DND-41 (cell line): ENCODE measurements at regions not wholly inside any gene's neighbourhood (a gene's known extent, or its start where the extent isn't known, plus 50 kb on each side); places are given as distances from the start of the nearest gene placed in this dataset.
"Not testable (repeated sequence)": the region's sequence is repeated elsewhere in the genome, so short reads cannot be mapped to it uniquely, and the experiment has no call there.

Experiments used
- ATAC-seq: fragments of 200-7000 bp; cut with Tn5 transposase; 3 replicates; pipeline ENCODE4 v1.9.1; 2021; ENCODE audit warnings: low read depth; ENCODE audit not compliant: insufficient read depth
- DNase-seq: peaks from one replicate; pipeline ENCODE4 v3.0.0-alpha.2; 2020
- H2AFZ ChIP-seq: 2 replicates; pipeline ENCODE4 v1.6.0; 2012; ENCODE audit warnings: low read depth, low read length
- H3K27ac ChIP-seq: 2 replicates; pipeline ENCODE4 v1.5.1; 2012; ENCODE audit warnings: low read length, inconsistent platforms
- H3K27me3 ChIP-seq: fragments of 200-600 bp; sonication (generic); 2 replicates; pipeline ENCODE4 v1.6.0; 2012; ENCODE audit warnings: low read length, mild to moderate bottlenecking, inconsistent platforms; ENCODE audit not compliant: insufficient read depth, poor library complexity
- H3K36me3 ChIP-seq: 2 replicates; pipeline ENCODE4 v1.5.1; 2012; ENCODE audit warnings: low read length, inconsistent platforms; ENCODE audit not compliant: insufficient read depth
- H3K4me1 ChIP-seq: 2 replicates; pipeline ENCODE4 v1.5.1; 2012; ENCODE audit warnings: mild to moderate bottlenecking, low read length; ENCODE audit not compliant: insufficient read depth
- H3K4me2 ChIP-seq: 2 replicates; pipeline ENCODE4 v1.6.0; 2012; ENCODE audit warnings: mild to moderate bottlenecking, moderate library complexity, low read length, inconsistent platforms; ENCODE audit not compliant: insufficient read depth
- H3K4me3 ChIP-seq, 2 experiments: fragments of 200-600 bp in 1 of 2; shearing (Covaris generic) in 1 of 2; 2 replicates each; pipeline ENCODE4 v1.5.1; 2012 to 2016; ENCODE audit warnings: inconsistent platforms in 2 of 2, low read length in 2 of 2, mild to moderate bottlenecking in 2 of 2, low read depth in 1 of 2, moderate library complexity in 1 of 2
- H3K79me2 ChIP-seq: 2 replicates; pipeline ENCODE4 v1.6.0; 2012; ENCODE audit warnings: low read length, inconsistent platforms; ENCODE audit not compliant: insufficient read depth
- H3K9ac ChIP-seq: 2 replicates; pipeline ENCODE4 v1.6.0; 2012; ENCODE audit warnings: low read depth, mild to moderate bottlenecking, inconsistent platforms, low read length, moderate library complexity
- H3K9me3 ChIP-seq: 2 replicates; pipeline ENCODE4 v1.5.1; 2012; ENCODE audit warnings: low read length, moderate library complexity, mild to moderate bottlenecking, inconsistent platforms; ENCODE audit not compliant: insufficient read depth, severe bottlenecking
- H4K20me1 ChIP-seq: 2 replicates; pipeline ENCODE4 v1.6.0; 2012; ENCODE audit warnings: low read length; ENCODE audit not compliant: insufficient read depth
- EZH2 ChIP-seq: IDR thresholded peaks from 3 replicates; pipeline ENCODE4 v1.6.1; 2012; ENCODE audit warnings: borderline replicate concordance, low read depth, mild to moderate bottlenecking, moderate library complexity, low read length, inconsistent platforms; ENCODE audit not compliant: severe bottlenecking
- TF ChIP-seq, protein P1 (sequence below): IDR thresholded peaks from 2 replicates; pipeline ENCODE4 v1.5.1; 2012; ENCODE audit warnings: borderline replicate concordance, low read length, moderate library complexity, mild to moderate bottlenecking; ENCODE audit not compliant: poor library complexity, severe bottlenecking; ENCODE audit errors: extremely low read depth

DNA sequence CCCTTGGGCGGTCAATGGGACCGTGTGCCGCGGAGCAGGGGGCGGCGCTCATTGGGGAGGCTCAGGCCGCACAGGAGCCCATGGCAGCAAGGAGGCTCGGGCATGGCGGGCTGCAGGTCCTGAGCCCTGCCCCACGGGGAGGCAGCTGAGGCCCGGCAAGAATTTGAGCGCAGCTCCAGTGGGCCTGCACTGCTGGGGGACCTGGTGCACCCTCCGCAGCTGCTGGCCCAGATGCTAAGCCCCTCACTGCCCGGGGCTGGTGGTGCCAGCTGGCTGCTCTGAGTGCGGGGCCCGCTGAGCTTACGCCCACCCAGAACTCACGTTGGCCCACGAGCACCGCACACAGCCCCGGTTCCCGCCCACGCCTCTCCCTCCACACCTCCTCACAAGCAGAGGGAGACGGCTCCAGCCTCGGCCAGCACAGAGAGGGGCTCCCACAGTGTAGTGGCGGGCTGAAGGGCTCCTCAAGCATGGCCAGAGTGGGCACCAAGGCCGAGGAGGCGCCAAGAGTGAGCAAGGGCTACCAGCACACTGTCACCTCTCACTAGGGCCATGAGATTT is 141.1 kb upstream of the OR13F1 start:
- H3K4me1 ChIP-seq = no peaks in the 10 kb centered on the region
- no peak for TF ChIP-seq EZH2
- TF ChIP-seq, protein P1, sequence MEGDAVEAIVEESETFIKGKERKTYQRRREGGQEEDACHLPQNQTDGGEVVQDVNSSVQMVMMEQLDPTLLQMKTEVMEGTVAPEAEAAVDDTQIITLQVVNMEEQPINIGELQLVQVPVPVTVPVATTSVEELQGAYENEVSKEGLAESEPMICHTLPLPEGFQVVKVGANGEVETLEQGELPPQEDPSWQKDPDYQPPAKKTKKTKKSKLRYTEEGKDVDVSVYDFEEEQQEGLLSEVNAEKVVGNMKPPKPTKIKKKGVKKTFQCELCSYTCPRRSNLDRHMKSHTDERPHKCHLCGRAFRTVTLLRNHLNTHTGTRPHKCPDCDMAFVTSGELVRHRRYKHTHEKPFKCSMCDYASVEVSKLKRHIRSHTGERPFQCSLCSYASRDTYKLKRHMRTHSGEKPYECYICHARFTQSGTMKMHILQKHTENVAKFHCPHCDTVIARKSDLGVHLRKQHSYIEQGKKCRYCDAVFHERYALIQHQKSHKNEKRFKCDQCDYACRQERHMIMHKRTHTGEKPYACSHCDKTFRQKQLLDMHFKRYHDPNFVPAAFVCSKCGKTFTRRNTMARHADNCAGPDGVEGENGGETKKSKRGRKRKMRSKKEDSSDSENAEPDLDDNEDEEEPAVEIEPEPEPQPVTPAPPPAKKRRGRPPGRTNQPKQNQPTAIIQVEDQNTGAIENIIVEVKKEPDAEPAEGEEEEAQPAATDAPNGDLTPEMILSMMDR = no peak
- H3K36me3 ChIP-seq = no peaks in the 10 kb centered on the region
- no peak overlapping the region for H2AFZ ChIP-seq
- no peak overlapping the region for H3K4me2 ChIP-seq
- no peaks in the 10 kb centered on the region for H3K27me3 ChIP-seq
- H3K9me3 ChIP-seq = peaks cover 4% of the 10 kb centered on the region
- DNase-seq = no peak
- H3K4me3 ChIP-seq = no peak overlapping the region
- no peaks in the 10 kb centered on the region for H4K20me1 ChIP-seq
- no peaks in the 10 kb centered on the region for H3K79me2 ChIP-seq
- no peak overlapping the region for H3K9ac ChIP-seq
- no peak for ATAC-seq
- no peak overlapping the region for H3K27ac ChIP-seq

- Histone ChIP-seq H3K4me2 (no peak overlapping the region), H2AFZ (no peak overlapping the region), H3K9ac (no peak overlapping the region), H4K20me1 (no peaks in the 10 kb centered on the region), H3K36me3 (no peaks in the 10 kb centered on the region), H3K27ac (no peak overlapping the region), H3K4me1 (no peaks in the 10 kb centered on the region), H3K4me3 (no peak overlapping the region), H3K79me2 (no peaks in the 10 kb centered on the region), H3K27me3 (no peaks in the 10 kb centered on the region), H3K9me3 (peaks cover 4% of the 10 kb centered on the region)
- ATAC-seq = no peak
- no peak for DNase-seq
- TF ChIP-seq, protein P1 = no peak
- TF ChIP-seq EZH2 = no peak
Observed at GRCh38 chr9:104367507-104367906, 136.6 kb upstream of the OR13F1 start.

GRCh38 chr9:104368318-104368717 is 135.7 kb upstream of the OR13F1 start:
- H3K4me1 ChIP-seq, H3K9me3 ChIP-seq, H3K27me3 ChIP-seq, H3K27ac ChIP-seq, H3K9ac ChIP-seq, H3K36me3 ChIP-seq, H3K79me2 ChIP-seq, H3K4me2 ChIP-seq, H4K20me1 ChIP-seq, ATAC-seq, H3K4me3 ChIP-seq, DNase-seq, H2AFZ ChIP-seq: not testable (repeated sequence)

- Histone ChIP-seq H3K27me3 (no peaks in the 10 kb centered on the region), H4K20me1 (no peaks in the 10 kb centered on the region), H3K79me2 (no peaks in the 10 kb centered on the region), H3K4me2 (no peak overlapping the region), H3K9me3 (no peaks in the 10 kb centered on the region), H3K27ac (no peak overlapping the region), H2AFZ (no peak overlapping the region), H3K4me3 (no peak overlapping the region), H3K9ac (no peak overlapping the region), H3K36me3 (no peaks in the 10 kb centered on the region), H3K4me1 (no peaks in the 10 kb centered on the region)
- ATAC-seq (no peak), DNase-seq (no peak)
- TF ChIP-seq, protein P1 = no peak
Observed at GRCh38 chr9:104374711-104375110, 129.4 kb upstream of the OR13F1 start.
